Ascending aorta (tissue), 2 donors: ENCODE measurements at regions not wholly inside any gene's neighbourhood (a gene's known extent, or its start where the extent isn't known, plus 50 kb on each side); places are given as distances from the start of the nearest gene placed in this dataset.

ENCODE experiments used
- DNase-seq, 2 donors: peaks; one replicate each; pipeline ENCODE4 v3.0.0-alpha.2; 2019; ENCODE audit warnings: low spot score in 2 of 2
- H3K27ac ChIP-seq, 2 donors: fragments of 200-600 bp; sonication (generic); one replicate each; pipeline ENCODE4 v1.5.1; 2016 to 2017; ENCODE audit warnings: mild to moderate bottlenecking in 1 of 2
- H3K27me3 ChIP-seq: fragments of 200-600 bp; sonication (generic); one replicate; pipeline ENCODE4 v1.5.1; 2017
- H3K36me3 ChIP-seq, 2 donors: fragments of 200-600 bp; sonication (generic); one replicate each; pipeline ENCODE4 v1.5.1; 2016
- H3K4me1 ChIP-seq, 2 donors: fragments of 200-600 bp; sonication (generic); one replicate each; pipeline ENCODE4 v1.5.1; 2016 to 2017; ENCODE audit warnings: mild to moderate bottlenecking in 1 of 2
- H3K4me3 ChIP-seq, 2 donors: fragments of 200-600 bp; sonication (generic); one replicate each; pipeline ENCODE4 v1.5.1; 2016 to 2017; ENCODE audit warnings: mild to moderate bottlenecking in 1 of 2
- H3K9me3 ChIP-seq, 2 donors: fragments of 200-600 bp; sonication (generic); one replicate each; pipeline ENCODE4 v1.5.1; 2016
- CTCF ChIP-seq, 3 experiments: fragments of 200-600 bp in 2 of 3; fragments of 450-650 bp in 1 of 3; sonication (generic) in 2 of 3; IDR thresholded peaks; one replicate each; pipeline ENCODE4 v1.5.1; 2016 to 2019; ENCODE audit warnings: antibody characterized with exemption in 3 of 3, mild to moderate bottlenecking in 1 of 3, moderate library complexity in 1 of 3
- intact Hi-C: fragments of 100-400 bp; cut with DNase I; formaldehyde crosslinking; loops from one replicate; pipeline ENCODE4 v1.15.1; 2023

- TF ChIP-seq CTCF (IDR thresholded peaks at IDR 0.05): no peak
- Histone ChIP-seq H3K4me1 (peaks cover 5 to 45% of the 10 kb centered on the region in 2 donors), H3K4me3 (no peak overlapping the region), H3K27ac (peak overlapping the region; percentile 71 to 75), H3K27me3 (no peaks in the 10 kb centered on the region), H3K9me3 (no peaks in the 10 kb centered on the region), H3K36me3 (no peaks in the 10 kb centered on the region)
- DNase-seq: no peak
- intact Hi-C loops: loop anchor here (2.0 to 10.0 kb wide), 6 partner anchors 183 to 815 kb away; no protein-coding TSS in a partner anchor
Measured at GRCh38 chr10:4059471-4060138, 274.6 kb upstream of the KLF6 start.

- Histone ChIP-seq H3K36me3 (no peaks in the 10 kb centered on the region), H3K4me1 (peaks cover 5 to 45% of the 10 kb centered on the region in 2 donors), H3K27me3 (no peaks in the 10 kb centered on the region), H3K9me3 (no peaks in the 10 kb centered on the region), H3K27ac (peak overlapping the region; percentile 71 to 75), H3K4me3 (peak overlapping the region in 1 of 2 donors; percentile 30)
- intact Hi-C loops: loop anchor here (10.0 kb wide), 1 partner anchor 476 kb away; no protein-coding TSS in a partner anchor
- no peak for DNase-seq
- TF ChIP-seq CTCF (IDR thresholded peaks at IDR 0.05): no peak
Measured at GRCh38 chr10:4058514-4059029, 273.6 kb upstream of the KLF6 start.

- Histone ChIP-seq H3K4me1 (peaks cover 5 to 45% of the 10 kb centered on the region in 2 donors), H3K27me3 (no peaks in the 10 kb centered on the region), H3K36me3 (no peaks in the 10 kb centered on the region), H3K9me3 (no peaks in the 10 kb centered on the region), H3K27ac (peak overlapping the region; percentile 71 to 75), H3K4me3 (peak overlapping the region in 1 of 2 donors; percentile 30)
- intact Hi-C loops: loop anchor here (10.0 kb wide), 1 partner anchor 477 kb away; no protein-coding TSS in a partner anchor
- TF ChIP-seq CTCF (IDR thresholded peaks at IDR 0.05): no peak
- DNase-seq: no peak
Measured at GRCh38 chr10:4057725-4058513, 272.9 kb upstream of the KLF6 start.

- H3K4me1 ChIP-seq: peaks cover 5 to 42% of the 10 kb centered on the region in 2 donors
- peak overlapping the region; percentile 40 to 75 for H3K27ac ChIP-seq
- no peaks in the 10 kb centered on the region for H3K9me3 ChIP-seq
- DNase-seq: no peak
- no peaks in the 10 kb centered on the region for H3K27me3 ChIP-seq
- intact Hi-C loops: loop anchor here (10.0 kb wide), 1 partner anchor 478 kb away; no protein-coding TSS in a partner anchor
- H3K4me3 ChIP-seq: no peak overlapping the region
- TF ChIP-seq CTCF (IDR thresholded peaks at IDR 0.05): no peak
- H3K36me3 ChIP-seq: no peaks in the 10 kb centered on the region
Measured at GRCh38 chr10:4057021-4057420, 272.0 kb upstream of the KLF6 start.

- no peaks in the 10 kb centered on the region for H3K9me3 ChIP-seq
- DNase-seq: no peak
- intact Hi-C loops: loop anchor here (5.0 to 10.0 kb wide), 4 partner anchors 77 to 480 kb away; no protein-coding TSS in a partner anchor
- H3K4me3 ChIP-seq: no peak overlapping the region
- H3K27me3 ChIP-seq: no peaks in the 10 kb centered on the region
- no peaks in the 10 kb centered on the region for H3K36me3 ChIP-seq
- H3K27ac ChIP-seq: no peak overlapping the region
- H3K4me1 ChIP-seq: peaks cover 8 to 33% of the 10 kb centered on the region in 2 donors
- TF ChIP-seq CTCF (IDR thresholded peaks at IDR 0.05): no peak
Measured at GRCh38 chr10:4054656-4055435, 269.8 kb upstream of the KLF6 start.
